NCI-H1694 treated with DMSO at 0.1 percent for 48 hours (cell line): ENCODE measurements at regions not wholly inside any gene's neighbourhood (a gene's known extent, or its start where the extent isn't known, plus 50 kb on each side); places are given as distances from the start of the nearest gene placed in this dataset.

Experiments
- DNase-seq: peaks from one replicate; lab custom pipeline; 2025; lab: John Stamatoyannopoulos, UW

- no peak for DNase-seq
These were observed 347.9 kb downstream of the LTN1 start for GRCh38 chr21:28644762-28645161.

GRCh38 chr21:28642891-28643290, 349.8 kb downstream of the LTN1 start:
- DNase-seq = no peak

GRCh38 chr21:28641731-28642130, 350.9 kb downstream of the LTN1 start:
- DNase-seq = no peak

GRCh38 chr21:28640326-28640725, 352.4 kb downstream of the LTN1 start:
- no peak for DNase-seq

- no peak for DNase-seq
These were observed 352.9 kb downstream of the LTN1 start for GRCh38 chr21:28639737-28640136.

GRCh38 chr21:28636752-28637691, 355.7 kb downstream of the LTN1 start:
- DNase-seq = no peak

GRCh38 chr21:28635541-28635940, 357.1 kb downstream of the LTN1 start:
- no peak for DNase-seq

GRCh38 chr21:28633839-28634555, 358.7 kb downstream of the LTN1 start:
- no peak for DNase-seq

- DNase-seq = no peak
These were observed 359.8 kb downstream of the LTN1 start for GRCh38 chr21:28632755-28633408.

GRCh38 chr21:28627691-28628090, 365.0 kb downstream of the LTN1 start:
- no peak for DNase-seq

- no peak for DNase-seq
These were observed 365.4 kb downstream of the LTN1 start for GRCh38 chr21:28627261-28627660.

- no peak for DNase-seq
These were observed 368.1 kb downstream of the LTN1 start for GRCh38 chr21:28624626-28625025.

- DNase-seq = no peak
These were observed 375.4 kb downstream of the LTN1 start for GRCh38 chr21:28617300-28617699.

- no peak for DNase-seq
These were observed 377.4 kb downstream of the LTN1 start for GRCh38 chr21:28615276-28615675.

GRCh38 chr21:28614791-28615190, 377.9 kb downstream of the LTN1 start:
- DNase-seq = no peak

- no peak for DNase-seq
These were observed 384.0 kb downstream of the LTN1 start for GRCh38 chr21:28608646-28609045.

- DNase-seq = no peak
These were observed 385.1 kb downstream of the LTN1 start for GRCh38 chr21:28607545-28607944.

- no peak for DNase-seq
These were observed 387.6 kb downstream of the LTN1 start for GRCh38 chr21:28604946-28605537.

GRCh38 chr21:28602546-28602945, 390.1 kb downstream of the LTN1 start:
- DNase-seq = no peak

- DNase-seq = no peak
These were observed 394.5 kb downstream of the LTN1 start for GRCh38 chr21:28598214-28598613.

- DNase-seq = no peak
These were observed 400.3 kb downstream of the LTN1 start for GRCh38 chr21:28592205-28592865.

- DNase-seq = no peak
These were observed 402.0 kb downstream of the LTN1 start for GRCh38 chr21:28590676-28591075.
